Stimulated activated naive CD8-positive, alpha-beta T cell treated with anti-CD3 and anti-CD28 coated beads, Interleukin-15, amount 100 ng/mL, for 72 hours (primary cell): ENCODE measurements at regions not wholly inside any gene's neighbourhood (a gene's known extent, or its start where the extent isn't known, plus 50 kb on each side); places are given as distances from the start of the nearest gene placed in this dataset.
"Not testable (repeated sequence)": the region's sequence is repeated elsewhere in the genome, so short reads cannot be mapped to it uniquely, and the experiment has no call there.

Experiments
- ATAC-seq: fragments of 150-1000 bp; cut with Tn5 transposase; 2 replicates; pipeline ENCODE4 v1.10.0; 2021; ENCODE audit warnings: mild to moderate bottlenecking, moderate library complexity
- DNase-seq, 2 donors: peaks; one replicate each; pipeline ENCODE4 v3.0.0; 2021 to 2022
- H3K27ac Mint-ChIP-seq, 2 donors: one replicate each; pipeline ENCODE4 v1.8.0; 2022; ENCODE audit warnings: mild to moderate bottlenecking in 2 of 2, mixed read lengths in 2 of 2, moderate library complexity in 2 of 2
- H3K27me3 Mint-ChIP-seq: one replicate; pipeline ENCODE4 v1.8.0; 2022; ENCODE audit warnings: mixed read lengths
- H3K4me1 Mint-ChIP-seq: one replicate; pipeline ENCODE4 v1.8.0; 2022; ENCODE audit warnings: mild to moderate bottlenecking, mixed read lengths
- H3K4me3 Mint-ChIP-seq, 2 donors: one replicate each; pipeline ENCODE4 v1.8.0; 2022; ENCODE audit warnings: mild to moderate bottlenecking in 2 of 2, mixed read lengths in 2 of 2, moderate library complexity in 1 of 2
- H3K9me3 Mint-ChIP-seq, 2 donors: one replicate each; pipeline ENCODE4 v1.8.0; 2022; ENCODE audit warnings: mixed read lengths in 2 of 2

- H3K4me3 Mint-ChIP-seq = no peak overlapping the region
- H3K27me3 Mint-ChIP-seq = no peaks in the 10 kb centered on the region
- H3K9me3 Mint-ChIP-seq = peaks cover 7 to 20% of the 10 kb centered on the region in 2 donors
- ATAC-seq (no peak), DNase-seq (no peak)
- H3K4me1 Mint-ChIP-seq = no peaks in the 10 kb centered on the region
- H3K27ac Mint-ChIP-seq = no peak overlapping the region
These were observed 515.4 kb downstream of the NEBL start for GRCh38 chr10:20381761-20382160.

GRCh38 chr10:20380401-20380800, 516.7 kb downstream of the NEBL start:
- H3K4me3 Mint-ChIP-seq = no peak overlapping the region
- no peak for DNase-seq
- no peaks in the 10 kb centered on the region for H3K4me1 Mint-ChIP-seq
- no peak for ATAC-seq
- H3K27me3 Mint-ChIP-seq = no peaks in the 10 kb centered on the region
- peaks cover 7 to 8% of the 10 kb centered on the region in 2 donors for H3K9me3 Mint-ChIP-seq
- H3K27ac Mint-ChIP-seq = no peak overlapping the region

GRCh38 chr10:20372748-20373147, 524.4 kb downstream of the NEBL start:
- ATAC-seq = no peak
- DNase-seq = no peak
- Mint-ChIP-seq H3K9me3 (peaks cover 18 to 30% of the 10 kb centered on the region in 2 donors), H3K4me1 (no peaks in the 10 kb centered on the region), H3K4me3 (no peak overlapping the region), H3K27me3 (no peaks in the 10 kb centered on the region), H3K27ac (no peak overlapping the region)

GRCh38 chr10:20370977-20371533, 526.1 kb downstream of the NEBL start:
- H3K27ac Mint-ChIP-seq, ATAC-seq, H3K27me3 Mint-ChIP-seq, H3K4me3 Mint-ChIP-seq, DNase-seq, H3K4me1 Mint-ChIP-seq: not testable (repeated sequence)
- H3K9me3 Mint-ChIP-seq = peaks cover 18 to 42% of the 10 kb centered on the region in 2 donors

GRCh38 chr10:20369863-20370736, 527.0 kb downstream of the NEBL start:
- no peak overlapping the region for H3K27ac Mint-ChIP-seq
- DNase-seq (no peak), ATAC-seq (no peak)
- no peak overlapping the region for H3K4me3 Mint-ChIP-seq
- H3K27me3 Mint-ChIP-seq = no peaks in the 10 kb centered on the region
- peaks cover 18 to 51% of the 10 kb centered on the region in 2 donors for H3K9me3 Mint-ChIP-seq
- H3K4me1 Mint-ChIP-seq = no peaks in the 10 kb centered on the region

GRCh38 chr10:20363684-20364083, 533.4 kb downstream of the NEBL start:
- Mint-ChIP-seq H3K9me3 (peaks cover 0 to 30% of the 10 kb centered on the region in 2 donors), H3K4me1 (no peaks in the 10 kb centered on the region), H3K27me3 (no peaks in the 10 kb centered on the region), H3K4me3 (no peak overlapping the region), H3K27ac (no peak overlapping the region)
- no peak for ATAC-seq
- no peak for DNase-seq

- no peak for ATAC-seq
- H3K27me3 Mint-ChIP-seq = no peaks in the 10 kb centered on the region
- no peak overlapping the region for H3K27ac Mint-ChIP-seq
- no peaks in the 10 kb centered on the region for H3K4me1 Mint-ChIP-seq
- DNase-seq = no peak
- peaks cover 8 to 10% of the 10 kb centered on the region in 2 donors for H3K9me3 Mint-ChIP-seq
- no peak overlapping the region for H3K4me3 Mint-ChIP-seq
These were observed 539.7 kb downstream of the PLXDC2 start for GRCh38 chr10:20355915-20356314.

GRCh38 chr10:20355011-20355410, 538.8 kb downstream of the PLXDC2 start:
- DNase-seq (no peak), ATAC-seq (no peak)
- Mint-ChIP-seq H3K4me1 (no peaks in the 10 kb centered on the region), H3K9me3 (peaks cover 8 to 10% of the 10 kb centered on the region in 2 donors), H3K4me3 (no peak overlapping the region), H3K27me3 (no peaks in the 10 kb centered on the region), H3K27ac (no peak overlapping the region)

- DNase-seq = no peak
- Mint-ChIP-seq H3K9me3 (peaks cover 8 to 10% of the 10 kb centered on the region in 2 donors), H3K4me1 (no peaks in the 10 kb centered on the region), H3K4me3 (no peak overlapping the region), H3K27me3 (no peaks in the 10 kb centered on the region), H3K27ac (no peak overlapping the region)
- no peak for ATAC-seq
These were observed 537.9 kb downstream of the PLXDC2 start for GRCh38 chr10:20354166-20354565.

- peaks cover 0 to 8% of the 10 kb centered on the region in 2 donors for H3K9me3 Mint-ChIP-seq
- no peak overlapping the region for H3K27ac Mint-ChIP-seq
- H3K4me3 Mint-ChIP-seq = no peak overlapping the region
- H3K4me1 Mint-ChIP-seq = no peaks in the 10 kb centered on the region
- DNase-seq (no peak), ATAC-seq (no peak)
- H3K27me3 Mint-ChIP-seq = no peaks in the 10 kb centered on the region
These were observed 534.3 kb downstream of the PLXDC2 start for GRCh38 chr10:20350509-20350908.

GRCh38 chr10:20343036-20343435, 526.8 kb downstream of the PLXDC2 start:
- DNase-seq (no peak), ATAC-seq (no peak)
- peaks cover 14 to 32% of the 10 kb centered on the region in 2 donors for H3K9me3 Mint-ChIP-seq
- no peak overlapping the region for H3K27ac Mint-ChIP-seq
- no peaks in the 10 kb centered on the region for H3K27me3 Mint-ChIP-seq
- no peak overlapping the region for H3K4me3 Mint-ChIP-seq
- H3K4me1 Mint-ChIP-seq = no peaks in the 10 kb centered on the region
